ENCODE measurements at regions not wholly inside any gene's neighbourhood (a gene's known extent, or its start where the extent isn't known, plus 50 kb on each side); places are given as distances from the start of the nearest gene placed in this dataset.
"Not testable (repeated sequence)": the region's sequence is repeated elsewhere in the genome, so short reads cannot be mapped to it uniquely, and the experiment has no call there.

DNA sequence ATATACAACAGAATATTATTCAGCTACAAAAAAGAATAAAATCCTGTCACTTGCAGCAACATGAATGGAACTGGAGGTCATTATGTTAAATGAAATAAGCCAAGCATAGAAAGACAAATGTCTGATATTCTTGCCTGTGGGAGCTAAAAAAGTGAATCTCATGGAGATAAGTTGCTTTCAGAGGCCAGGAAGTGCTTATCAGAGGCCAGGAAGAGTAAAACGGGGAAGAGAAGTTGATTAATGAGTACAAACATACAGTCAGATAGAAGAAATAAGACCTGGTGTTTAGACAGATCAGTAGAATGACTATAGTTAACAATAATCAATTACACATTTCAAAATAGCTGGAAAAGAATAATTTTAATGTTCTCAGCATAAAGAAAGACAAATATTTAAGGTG, 54.4 kb upstream of the CPHXL start:
- DNase-seq, result no peak

DNA sequence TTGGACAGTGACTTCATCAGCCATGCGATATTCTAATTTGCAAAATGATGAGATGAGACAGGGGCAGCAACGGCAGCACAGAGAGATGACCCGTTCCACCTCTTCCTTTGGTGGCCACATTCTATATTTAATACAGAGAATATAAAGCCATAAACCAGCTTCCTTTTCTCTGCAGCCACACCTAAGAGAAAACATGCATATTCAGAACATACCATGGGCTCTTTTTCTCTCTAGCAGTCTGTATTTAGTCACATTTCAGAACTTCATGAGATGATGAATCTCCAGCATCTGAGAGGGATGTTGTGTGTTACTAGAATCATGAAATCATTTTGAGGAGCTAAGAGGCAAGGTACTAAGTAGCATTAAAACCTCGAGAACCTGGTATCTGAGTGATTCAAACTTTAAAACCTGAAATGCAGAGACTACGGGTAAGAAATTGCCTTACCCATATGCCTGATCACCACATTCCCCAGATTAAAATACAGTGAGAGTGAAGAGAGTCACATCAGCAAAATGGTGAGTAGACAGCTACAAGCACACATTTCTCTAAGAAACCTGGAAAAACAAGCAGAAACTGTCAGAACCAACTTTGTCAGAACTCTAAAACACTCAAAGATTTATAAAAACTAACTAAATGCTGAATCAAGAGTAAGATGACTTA, 55.5 kb upstream of the CPHXL start:
- no peak for DNase-seq

DNA sequence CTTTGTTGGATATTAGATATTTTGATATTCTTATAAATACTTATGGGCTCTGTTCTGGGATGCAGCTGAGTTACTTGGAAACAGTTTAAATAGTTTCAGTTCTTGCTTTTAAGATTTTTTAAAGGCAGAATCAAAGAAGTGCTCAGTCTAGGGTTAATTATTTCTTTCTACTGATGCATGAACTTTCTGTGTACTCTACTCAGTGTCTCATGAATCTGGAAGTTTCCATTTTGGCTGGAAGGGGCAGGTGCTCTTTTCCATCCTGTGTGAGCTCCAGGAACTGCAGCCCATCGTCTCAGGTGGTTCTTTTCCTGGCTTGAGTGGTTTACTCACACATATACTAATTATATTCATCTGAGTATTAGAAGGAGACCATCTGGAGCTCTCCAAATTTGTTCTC, 61.1 kb upstream of the CPHXL start:
- no peak for DNase-seq

DNA sequence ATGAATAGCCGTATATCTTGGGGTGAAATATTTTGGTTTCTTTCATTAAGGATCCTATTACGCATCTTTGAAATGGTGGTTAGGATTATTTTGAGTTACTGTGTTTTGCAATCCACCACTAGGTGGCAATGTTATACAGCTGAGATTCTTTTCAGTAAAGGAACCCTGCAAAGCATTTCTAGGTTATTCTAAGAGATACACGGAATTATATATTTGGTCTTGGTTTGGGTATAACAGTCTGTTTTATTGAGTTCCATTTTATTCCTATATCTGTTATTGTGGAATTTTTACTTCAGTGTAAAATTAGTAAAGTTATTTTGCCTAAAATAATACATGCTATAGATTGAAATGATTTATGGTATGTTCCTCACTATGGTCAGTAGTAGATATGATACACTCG, 62.9 kb upstream of the CPHXL start:
- DNase-seq, result peak; percentile 18

DNA sequence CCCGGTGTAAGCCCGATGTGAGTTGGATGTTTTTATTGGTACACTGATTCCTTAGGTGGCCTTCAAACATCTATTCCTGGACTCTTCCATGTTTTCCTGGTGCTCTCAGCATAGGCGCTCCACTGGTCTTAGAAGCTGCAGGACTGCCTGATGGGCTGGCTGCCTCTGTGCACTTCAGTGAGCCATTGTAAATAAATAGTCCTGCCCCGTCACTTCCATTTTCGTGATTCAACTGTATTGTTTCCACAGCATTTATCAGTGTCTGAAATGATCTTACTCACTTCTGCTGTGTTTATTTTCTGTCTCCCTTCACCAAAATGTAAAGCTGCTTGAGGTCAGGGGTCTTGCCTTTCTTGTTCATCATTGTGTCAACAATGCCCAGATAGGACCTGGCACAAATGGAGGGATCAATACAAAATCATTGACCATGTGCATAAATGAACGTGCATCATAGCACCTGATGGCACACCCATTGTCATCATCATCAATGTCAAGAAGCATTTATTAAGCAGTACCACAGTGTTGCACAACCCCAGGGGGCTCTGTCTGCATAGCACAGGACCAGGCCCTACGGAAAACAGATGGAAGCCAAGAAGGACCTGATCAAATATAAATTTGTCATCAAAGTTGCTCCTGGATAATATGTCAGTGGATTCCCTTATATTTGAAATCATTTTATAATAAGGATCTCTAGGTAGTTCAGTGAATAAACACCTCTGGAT, 66.6 kb upstream of the CPHXL start:
- no peak for DNase-seq

DNA sequence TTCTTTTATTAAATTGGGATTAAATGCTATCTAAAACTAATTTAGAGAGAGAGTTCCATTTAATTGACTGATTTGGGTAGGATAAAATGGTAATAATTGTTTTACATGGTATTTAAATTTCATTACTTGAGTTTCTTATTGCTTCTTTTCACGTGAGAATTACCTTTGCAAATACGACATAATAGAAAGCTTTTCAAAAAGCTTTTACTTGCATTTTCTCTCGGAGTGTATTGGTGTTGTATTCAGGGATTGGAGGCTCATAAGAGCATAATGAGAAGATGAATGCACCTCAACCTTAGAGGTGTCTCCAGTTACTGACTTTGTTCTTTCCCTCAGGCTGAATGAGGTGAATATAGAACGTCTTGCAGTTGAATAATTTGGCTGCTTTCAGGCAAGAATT, 67.4 kb upstream of the CPHXL start:
- no peak for DNase-seq

DNA sequence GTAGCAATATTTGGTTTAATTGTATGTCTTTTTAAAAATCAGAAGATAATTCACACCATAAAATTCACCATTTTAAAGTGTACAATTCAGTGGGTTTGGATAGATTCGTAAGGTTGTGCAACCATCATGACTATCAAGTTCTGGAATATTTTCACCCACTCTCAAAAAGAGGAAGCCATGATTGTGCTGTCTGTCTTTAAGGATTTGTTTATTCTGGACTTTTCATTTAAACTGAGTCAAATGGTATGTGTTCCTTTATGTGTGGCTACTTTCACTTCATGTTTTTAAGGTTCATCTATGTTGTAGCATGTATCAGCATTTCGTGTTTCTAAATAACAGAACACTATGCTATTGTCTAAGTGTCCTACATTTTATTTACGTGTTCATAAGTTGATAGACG, 68.1 kb upstream of the CPHXL start:
- DNase-seq, result no peak

DNA sequence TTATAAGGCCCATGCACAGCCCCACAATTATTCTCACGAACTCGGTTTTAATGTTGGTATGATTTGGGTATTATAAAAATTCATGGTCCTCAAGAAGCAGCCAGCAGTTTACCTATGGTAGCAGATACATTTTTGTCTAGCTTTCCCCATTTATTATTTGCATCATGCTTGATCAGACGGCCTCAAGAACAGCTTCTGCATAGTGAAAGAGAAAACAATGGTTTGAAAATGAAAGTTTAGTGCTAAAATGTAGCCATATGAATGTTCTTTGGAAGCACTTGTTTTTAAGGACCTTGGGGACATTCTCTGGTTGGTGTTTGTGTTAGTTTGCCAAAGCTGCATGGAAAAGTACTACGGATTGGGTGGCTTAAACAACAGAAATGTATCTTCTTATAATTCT, 72.4 kb upstream of the CPHXL start:
- DNase-seq, result no peak

DNA sequence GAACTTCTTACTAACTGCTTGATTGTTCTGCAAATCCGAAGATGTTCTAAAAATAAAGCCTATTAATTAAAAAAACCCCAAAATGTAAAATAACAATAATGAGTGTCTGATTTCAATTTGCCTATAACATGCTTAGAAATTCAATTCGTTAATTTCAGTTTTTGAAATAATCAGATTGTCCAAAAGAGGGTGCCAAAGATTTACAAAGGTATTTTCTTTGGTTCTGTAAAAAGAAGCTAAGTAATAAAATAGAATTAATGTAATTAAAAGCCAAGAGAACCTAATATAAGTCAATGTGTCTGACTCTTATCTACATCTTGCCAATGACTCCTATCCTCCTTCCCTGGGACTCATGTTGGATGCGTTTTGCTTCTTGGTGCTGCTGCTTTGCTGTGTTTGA, 75.0 kb upstream of the CPHXL start:
- DNase-seq, result no peak

DNA sequence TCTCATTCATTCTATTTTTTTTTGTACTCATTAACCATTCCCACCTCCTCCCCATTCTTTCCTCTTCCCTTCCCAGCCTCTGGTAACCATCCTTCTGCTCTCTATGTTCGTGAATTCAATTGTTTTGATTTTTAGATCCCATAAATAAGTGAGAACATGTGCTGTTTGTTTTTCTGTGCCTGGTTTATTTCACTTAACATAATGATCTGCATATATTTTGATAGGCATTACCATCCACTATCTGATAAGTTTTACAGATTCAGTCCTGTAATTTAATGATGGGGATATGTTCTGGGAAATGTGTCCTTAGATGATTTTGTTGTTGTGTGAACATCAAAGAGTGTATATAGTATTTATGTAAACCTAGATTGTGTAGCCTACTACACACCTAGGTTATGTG, 77.5 kb upstream of the CPHXL start:
- DNase-seq, result no peak

DNA sequence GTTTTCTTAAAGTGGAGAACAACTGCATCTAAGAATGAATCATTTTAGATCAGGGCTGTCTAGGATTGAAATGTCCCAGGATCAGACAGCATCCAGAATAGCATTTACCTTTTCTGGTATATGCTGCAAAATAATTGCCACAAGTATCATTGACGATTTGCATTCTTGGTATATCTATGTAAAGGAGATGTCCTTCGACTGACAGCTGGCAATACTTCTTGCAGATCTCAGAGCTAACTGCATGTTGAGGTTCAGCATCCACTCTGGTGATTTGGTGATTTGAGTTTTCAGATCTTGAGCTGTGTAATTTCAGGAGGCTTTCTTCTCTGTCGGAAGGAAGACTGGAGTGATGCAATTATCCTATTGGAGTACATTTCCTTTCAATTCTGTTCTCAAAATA, 78.1 kb upstream of the CPHXL start:
- no peak for DNase-seq

DNA sequence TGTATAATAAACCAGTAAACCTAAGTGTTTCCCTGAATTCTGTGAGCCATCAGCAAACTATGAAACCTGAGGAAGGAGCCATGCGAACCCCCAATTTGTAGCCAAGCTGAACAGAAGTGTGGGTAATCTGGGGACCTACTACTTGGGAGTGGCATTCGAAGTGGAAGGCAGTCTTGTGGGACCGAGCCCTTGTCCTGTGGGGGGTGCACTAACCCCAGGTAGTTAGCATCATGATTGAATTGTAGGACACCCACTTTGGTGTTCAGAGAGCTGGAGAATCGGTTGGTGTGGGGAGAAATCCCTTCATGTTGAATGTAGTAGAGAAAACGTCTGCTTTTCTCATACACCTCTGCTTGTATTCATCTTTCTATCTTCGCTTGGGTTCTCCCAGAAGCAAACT, 79.7 kb upstream of the CPHXL start:
- no peak for DNase-seq

DNA sequence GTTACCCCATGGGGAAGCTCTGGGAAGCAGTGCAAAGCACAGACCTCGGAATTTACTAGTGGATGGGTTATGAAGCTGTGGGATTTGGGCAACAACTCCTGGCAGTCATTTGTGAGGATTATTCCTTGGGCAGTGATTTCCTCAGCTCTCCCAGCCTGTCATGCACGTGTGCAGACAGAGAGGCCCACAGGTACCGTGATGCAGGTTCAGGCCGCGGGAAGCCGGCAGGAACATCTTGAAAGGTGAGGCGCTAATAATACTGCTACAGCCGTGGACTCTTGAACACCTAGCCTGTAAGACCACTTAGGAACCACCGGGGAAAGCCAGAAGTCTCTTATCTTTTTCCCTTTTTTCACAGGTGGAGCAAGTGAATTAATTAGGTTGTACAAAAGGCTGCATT, 80.2 kb upstream of the CPHXL start:
- DNase-seq, result no peak

DNA sequence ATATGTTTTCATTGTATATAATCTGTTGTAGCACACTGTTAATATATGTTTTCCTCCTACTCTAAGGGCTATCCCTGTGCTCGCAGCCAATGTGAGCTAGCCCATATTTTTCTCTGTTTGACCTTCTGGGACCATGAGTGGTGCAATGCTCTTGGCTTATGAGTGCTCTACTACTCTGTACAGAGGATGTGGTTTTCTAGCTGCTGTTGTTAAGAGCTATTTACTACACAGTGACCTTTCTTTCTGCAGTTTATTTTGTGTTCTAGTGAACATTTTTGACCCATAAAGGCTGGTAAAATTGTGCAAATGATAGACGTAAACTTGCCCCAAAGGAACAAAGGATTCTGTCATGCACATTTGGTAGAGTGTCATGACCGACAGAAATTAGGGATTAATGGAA, 84.1 kb upstream of the CPHXL start:
- no peak for DNase-seq

DNA sequence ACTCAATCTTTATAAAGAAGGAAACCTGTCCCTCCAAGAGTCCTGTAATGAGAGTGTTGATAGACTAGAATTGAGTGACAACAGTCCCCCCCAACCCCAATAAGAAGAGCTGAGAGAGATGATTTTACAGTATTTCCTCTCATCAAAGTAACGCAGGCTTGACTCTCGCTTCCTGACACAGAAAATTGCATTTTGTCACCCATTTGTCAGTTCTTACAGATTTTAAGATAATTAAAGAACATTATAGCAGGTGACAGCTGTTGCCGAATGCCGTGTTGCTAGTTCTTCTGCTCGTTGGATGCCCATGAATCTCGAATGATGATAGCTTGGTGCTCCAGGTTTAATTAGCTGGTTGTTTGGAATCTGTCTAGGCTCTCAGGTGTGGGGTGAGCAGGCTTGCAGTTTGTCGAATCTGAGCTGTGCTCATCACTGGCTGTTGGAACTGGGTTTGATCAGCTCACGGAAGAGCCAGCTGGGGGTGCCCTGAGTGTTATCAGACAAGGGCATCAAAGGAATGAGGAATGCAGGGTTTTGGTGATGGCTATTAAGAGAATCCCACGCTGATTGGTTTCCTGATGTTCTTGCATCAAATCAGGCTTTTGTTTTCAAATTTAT, 84.8 kb upstream of the CPHXL start:
- DNase-seq, result no peak

DNA sequence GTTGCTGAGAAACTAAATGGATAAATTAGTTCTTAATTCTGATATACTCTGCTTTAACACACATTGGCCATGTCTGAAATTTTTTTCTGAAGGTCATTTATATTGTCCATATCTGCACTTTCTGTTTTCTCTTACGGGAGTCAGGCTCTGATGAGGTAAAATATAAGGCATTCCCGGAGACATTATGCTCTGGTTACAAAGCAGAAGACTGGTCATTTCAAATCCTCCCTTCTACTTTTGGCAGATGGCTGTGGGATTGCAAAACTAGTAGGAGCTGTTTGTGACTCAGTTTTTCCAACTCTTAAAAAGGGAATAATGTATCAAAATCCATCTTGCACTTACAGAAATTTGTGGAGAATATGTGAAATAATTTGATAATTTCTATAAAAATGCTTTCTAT, 92.2 kb upstream of the CPHXL start:
- no peak for DNase-seq

DNA sequence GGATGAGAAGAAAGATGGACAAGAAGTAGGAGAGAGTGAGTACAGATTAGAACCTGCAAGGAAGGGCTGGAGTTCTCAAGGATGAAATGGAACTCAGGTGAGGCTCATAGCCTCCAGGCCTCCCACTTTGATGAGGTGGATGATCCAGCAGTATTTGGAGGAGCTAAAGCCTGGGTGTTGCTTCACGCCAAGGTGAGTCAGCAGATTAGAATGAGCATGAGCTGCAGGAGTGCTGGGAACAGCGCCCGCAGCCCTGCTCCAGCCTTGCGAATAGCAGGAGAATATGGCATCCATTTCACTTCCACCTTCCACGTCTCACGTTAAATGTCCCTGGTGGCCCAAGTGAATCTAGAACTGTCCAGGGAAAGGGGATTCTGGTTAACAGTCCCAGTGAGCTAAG, 94.4 kb upstream of the CPHXL start:
- no peak for DNase-seq

DNA sequence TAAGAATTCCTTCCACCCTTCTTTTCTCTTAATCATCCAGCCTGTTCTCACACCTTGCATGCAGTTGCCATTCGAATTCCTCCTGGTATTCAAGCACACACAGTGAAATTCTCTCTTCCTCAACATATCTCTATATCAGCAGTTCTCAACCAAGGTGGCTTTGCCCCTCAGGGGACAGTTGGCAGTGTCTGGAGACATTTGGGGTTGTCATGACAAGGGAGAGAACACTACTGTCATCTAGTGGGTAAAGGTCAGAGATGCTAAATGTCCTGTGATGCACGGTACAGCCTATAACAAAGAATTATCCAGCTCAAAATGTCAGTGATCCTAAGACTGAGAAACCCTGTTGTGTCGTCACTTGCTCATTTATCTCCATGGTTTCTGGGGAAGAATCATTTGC, 94.8 kb upstream of the CPHXL start:
- DNase-seq, result no peak

DNA sequence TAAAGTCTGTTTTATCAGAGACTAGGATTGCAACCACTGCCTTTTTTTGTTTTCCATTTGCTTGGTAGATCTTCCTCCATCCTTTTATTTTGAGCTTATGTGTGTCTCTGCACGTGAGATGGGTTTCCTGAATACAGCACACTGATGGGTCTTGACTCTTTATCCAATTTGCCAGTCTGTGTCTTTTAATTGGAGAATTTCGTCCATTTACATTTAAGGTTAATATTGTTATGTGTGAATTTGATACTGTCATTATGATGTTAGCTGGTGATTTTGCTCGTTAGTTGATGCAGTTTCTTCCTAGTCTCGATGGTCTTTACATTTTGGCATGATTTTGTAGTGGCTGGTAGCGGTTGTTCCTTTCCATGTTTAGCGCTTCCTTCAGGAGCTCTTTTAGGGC, 99.5 kb upstream of the CPHXL start:
- not testable (repeated sequence) for DNase-seq

DNA sequence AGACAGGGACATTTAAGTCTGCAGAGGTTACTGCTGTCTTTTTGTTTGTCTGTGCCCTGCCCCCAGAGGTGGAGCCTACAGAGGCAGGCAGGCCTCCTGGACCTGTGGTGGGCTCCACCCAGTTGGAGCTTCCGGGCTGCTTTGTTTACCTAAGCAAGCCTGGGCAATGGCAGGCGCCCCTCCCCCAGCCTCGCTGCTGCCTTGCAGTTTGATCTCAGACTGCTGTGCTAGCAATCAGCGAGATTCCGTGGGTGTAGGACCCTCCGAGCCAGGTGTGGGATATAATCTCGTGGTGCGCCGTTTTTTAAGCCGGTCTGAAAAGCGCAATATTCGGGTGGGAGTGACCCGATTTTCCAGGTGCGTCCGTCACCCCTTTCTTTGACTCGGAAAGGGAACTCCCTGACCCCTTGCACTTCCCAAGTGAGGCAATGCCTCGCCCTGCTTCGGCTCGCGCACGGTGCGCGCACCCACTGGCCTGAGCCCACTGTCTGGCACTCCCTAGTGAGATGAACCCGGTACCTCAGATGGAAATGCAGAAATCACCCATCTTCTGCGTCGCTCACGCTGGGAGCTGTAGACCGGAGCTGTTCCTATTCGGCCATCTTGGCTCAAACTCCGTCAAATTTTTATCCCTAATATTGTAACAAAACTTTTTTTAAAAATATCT, 101.2 kb upstream of the CPHXL start:
- not testable (repeated sequence) for DNase-seq

DNA sequence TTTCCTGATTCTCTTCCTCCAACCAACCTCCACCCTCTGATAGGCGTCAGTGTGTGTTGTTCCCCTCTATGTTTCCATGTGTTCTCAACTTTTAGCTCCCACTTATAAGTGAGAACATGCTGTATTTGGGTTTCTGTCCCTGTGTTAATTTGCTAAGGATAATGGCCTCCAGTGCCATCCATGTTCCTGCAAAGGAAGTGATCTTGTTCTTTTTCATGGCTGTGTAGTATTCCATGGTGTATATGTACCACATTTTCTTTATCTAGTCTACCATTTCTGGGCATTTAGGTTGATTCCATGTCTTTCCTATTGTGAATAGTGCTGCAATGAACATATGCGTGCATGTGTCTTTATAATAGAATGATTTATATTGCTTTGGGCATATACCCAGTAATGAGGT, 107.1 kb upstream of the CPHXL start:
- not testable (repeated sequence) for DNase-seq

DNA sequence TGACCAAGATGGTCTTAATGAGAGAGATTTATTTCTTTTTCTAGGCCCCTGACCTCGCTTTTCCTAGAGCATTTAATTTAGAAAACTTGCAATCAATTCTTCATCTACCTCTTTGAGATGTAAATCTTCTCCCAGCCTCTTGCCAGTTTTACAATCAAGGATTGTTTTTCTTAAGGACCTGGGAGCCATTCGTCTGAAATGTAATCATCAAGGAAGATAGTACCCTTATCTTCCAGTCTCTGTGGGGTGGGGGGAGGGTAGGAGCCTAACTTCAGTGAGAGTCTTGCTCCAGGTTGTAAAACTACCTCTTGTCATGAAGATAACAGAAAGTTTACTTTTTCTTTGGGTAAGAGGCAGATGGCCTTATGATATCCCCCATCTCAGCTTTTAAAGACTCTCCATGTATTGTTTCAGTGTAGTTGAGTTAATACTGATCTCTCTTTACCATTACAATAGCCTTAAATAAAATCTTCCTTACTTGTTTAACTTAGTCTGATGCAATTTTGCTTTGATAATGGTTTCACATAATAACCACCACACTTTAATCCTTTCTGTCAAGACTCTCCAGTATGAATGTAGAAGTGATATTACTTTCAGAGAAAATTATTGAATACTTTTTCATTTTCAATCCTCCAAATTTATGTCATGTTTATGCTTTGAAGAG, 110.2 kb upstream of the CPHXL start:
- DNase-seq, result no peak

DNA sequence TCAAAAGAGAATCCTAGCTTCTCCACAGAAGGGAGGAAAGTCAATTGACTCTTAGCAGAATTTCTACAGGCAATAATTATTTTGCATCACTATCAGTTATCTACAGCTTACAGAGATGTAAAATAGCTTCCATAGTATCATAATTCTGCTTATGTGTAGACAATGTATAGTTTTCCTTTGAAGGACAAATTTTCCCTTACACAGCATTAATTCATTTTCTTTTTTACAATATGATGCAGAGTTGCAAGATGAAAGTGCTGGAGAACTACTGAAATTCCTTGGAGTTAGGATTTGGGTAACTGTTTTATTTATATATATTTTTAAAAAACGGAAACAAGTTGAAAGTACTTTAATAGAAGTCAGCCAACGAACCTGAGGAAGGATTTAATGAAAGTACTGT, 111.0 kb upstream of the CPHXL start:
- no peak for DNase-seq

DNA sequence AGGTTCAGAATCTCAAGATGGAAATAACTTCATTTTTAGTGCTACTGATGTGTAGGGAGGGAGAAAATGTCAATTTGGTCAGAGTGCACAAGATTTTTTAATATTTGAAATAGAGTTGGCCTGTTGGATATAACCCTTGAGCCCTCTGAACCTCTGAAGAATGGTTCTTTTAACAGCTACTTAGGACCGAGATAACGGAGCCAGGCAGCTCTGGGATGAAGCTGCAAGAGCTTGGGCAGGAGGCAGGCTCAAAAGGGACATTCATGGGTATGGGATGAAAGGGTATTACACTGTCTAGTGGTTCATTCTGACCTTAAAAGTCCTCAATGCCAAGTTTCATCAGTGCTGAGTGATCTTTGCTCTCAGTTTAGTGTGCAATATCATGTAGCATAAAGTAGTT, 111.4 kb upstream of the CPHXL start:
- no peak for DNase-seq
